GM12891 (cell line): ENCODE measurements at regions not wholly inside any gene's neighbourhood (a gene's known extent, or its start where the extent isn't known, plus 50 kb on each side); places are given as distances from the start of the nearest gene placed in this dataset.

Source experiments
- DNase-seq: peaks from one replicate; pipeline ENCODE4 v3.0.0; 2011; ENCODE audit warnings: low spot score; ENCODE audit not compliant: insufficient read length
- FAIRE-seq: peaks from 2 replicates; lab custom pipeline; 2011; peaks lifted over from hg19 to GRCh38; lab: Jason Lieb, UNC
- PAX5 ChIP-seq: IDR thresholded peaks from 2 replicates; pipeline ENCODE4 v1.6.1; 2011; ENCODE audit warnings: low read length, moderate library complexity, mild to moderate bottlenecking; ENCODE audit not compliant: insufficient read depth, severe bottlenecking
- POLR2A ChIP-seq: IDR thresholded peaks from 2 replicates; pipeline ENCODE4 v1.6.1; 2011; ENCODE audit warnings: low read depth, low read length, control low read depth
- POLR2AphosphoS5 ChIP-seq: IDR thresholded peaks from 2 replicates; pipeline ENCODE4 v1.6.1; 2011; ENCODE audit warnings: low read depth, low read length, control low read depth
- POU2F2 ChIP-seq: IDR thresholded peaks from 2 replicates; pipeline ENCODE4 v1.6.1; 2011; ENCODE audit warnings: low read depth, mild to moderate bottlenecking, control low read depth, low read length, moderate library complexity
- SPI1 ChIP-seq: IDR thresholded peaks from 2 replicates; pipeline ENCODE4 v1.6.1; 2011; ENCODE audit warnings: low read depth, low read length, control low read depth
- TAF1 ChIP-seq: IDR thresholded peaks from 2 replicates; pipeline ENCODE4 v1.6.1; 2011; ENCODE audit warnings: low read depth, low read length, control low read depth

- no peak for TF ChIP-seq POLR2A
- no peak for TF ChIP-seq POU2F2
- no peak for TF ChIP-seq TAF1
- TF ChIP-seq SPI1 = no peak
- no peak for TF ChIP-seq POLR2AphosphoS5
- TF ChIP-seq PAX5 = no peak
- DNase-seq = no peak
- FAIRE-seq = no peak
Measured at GRCh38 chr1:95503278-95504030, 269.4 kb downstream of the RWDD3 start.

DNA sequence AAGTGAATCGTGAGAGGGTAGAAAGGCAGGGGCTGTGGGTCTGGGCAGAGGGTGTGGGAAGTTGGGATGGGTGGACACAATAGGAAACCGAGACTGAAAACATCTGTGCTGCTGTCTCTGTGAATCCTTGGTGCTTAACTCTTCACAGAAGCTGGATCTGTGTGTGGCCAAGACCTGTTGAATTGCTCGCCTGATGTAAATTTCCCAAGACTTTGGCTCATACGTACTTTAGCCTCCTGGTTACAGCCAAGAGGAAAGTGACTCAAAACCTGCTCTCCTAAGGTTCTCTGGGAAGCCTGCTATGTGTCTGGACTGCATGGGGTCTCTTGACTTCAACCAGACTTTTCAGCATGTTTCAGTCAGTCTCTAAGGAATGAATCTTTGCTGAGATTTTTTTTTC lies 270.3 kb downstream of the RWDD3 start:
- no peak for FAIRE-seq
- no peak for TF ChIP-seq SPI1
- no peak for TF ChIP-seq POLR2AphosphoS5
- TF ChIP-seq POLR2A = no peak
- no peak for TF ChIP-seq TAF1
- TF ChIP-seq PAX5 = no peak
- TF ChIP-seq POU2F2 = no peak
- no peak for DNase-seq

- TF ChIP-seq SPI1 (no peak), TAF1 (no peak), POU2F2 (no peak), PAX5 (no peak), POLR2AphosphoS5 (no peak), POLR2A (no peak)
- DNase-seq = no peak
- no peak for FAIRE-seq
Measured at GRCh38 chr1:95506736-95507414, 272.9 kb downstream of the RWDD3 start.

DNA sequence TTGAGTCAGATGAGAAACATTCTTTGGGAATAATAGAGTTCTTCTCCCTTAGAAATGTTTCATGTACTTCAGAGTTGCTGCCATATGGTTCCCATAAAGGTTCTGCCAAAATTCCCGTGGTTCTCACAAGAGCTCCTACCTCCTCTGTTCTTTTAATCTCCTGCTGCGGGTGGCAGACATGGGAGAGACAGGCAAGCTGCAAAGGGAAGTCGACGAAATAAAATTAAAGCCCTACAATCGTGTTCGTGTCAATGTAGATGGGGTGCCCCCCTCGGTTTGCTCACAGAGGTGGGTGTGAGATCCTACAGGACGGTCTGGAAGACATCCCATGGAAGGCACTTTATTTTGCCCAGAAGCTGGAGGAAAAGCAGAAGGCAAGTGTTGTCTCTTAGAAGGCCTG lies 276.0 kb downstream of the RWDD3 start:
- no peak for FAIRE-seq
- TF ChIP-seq SPI1 (no peak), POLR2AphosphoS5 (no peak), PAX5 (no peak), POLR2A (no peak), TAF1 (no peak), POU2F2 (no peak)
- no peak for DNase-seq

GRCh38 chr1:95512925-95513324 lies 278.9 kb downstream of the RWDD3 start:
- DNase-seq (no peak), FAIRE-seq (no peak)
- no peak for TF ChIP-seq POLR2A
- TF ChIP-seq PAX5 = no peak
- TF ChIP-seq POU2F2 = no peak
- TF ChIP-seq SPI1 = no peak
- no peak for TF ChIP-seq POLR2AphosphoS5
- TF ChIP-seq TAF1 = no peak

DNA sequence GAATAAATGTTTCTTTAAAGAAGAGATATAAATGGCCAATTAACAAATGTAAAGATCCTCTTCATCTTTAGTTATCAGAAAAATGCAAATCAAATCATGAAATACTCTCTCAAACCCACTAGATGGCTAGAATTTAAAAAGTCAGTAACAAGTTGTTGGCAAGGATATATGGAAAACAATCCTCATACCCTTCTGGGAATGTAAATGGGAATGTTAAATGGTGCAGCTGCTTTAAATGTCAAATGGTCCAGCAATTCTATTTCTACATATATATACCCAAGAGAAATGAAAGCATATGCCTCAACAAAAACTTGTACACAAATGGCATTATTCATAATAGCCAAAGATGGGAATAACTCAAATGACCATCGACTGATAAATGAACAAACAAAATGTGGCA lies 283.5 kb downstream of the RWDD3 start:
- FAIRE-seq = no peak

DNA sequence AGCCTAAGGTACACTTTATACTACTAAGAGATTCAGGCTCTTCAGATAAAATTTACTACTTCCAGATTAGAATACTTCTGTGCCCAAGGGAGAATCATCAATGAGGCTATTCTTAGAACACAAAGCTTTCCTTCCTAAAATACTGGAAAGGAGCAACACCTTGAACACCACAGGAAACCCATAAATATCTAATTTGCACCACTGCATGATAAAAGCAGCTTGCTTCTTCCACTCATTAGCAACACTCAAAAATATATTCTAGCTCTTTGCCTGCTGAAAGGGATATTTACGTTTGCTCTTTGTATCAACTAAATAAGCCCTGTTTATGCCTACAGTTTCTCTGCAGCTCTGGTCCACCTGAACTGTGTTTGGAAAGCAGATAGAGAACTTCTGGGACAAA lies 284.3 kb downstream of the RWDD3 start:
- DNase-seq (no peak), FAIRE-seq (no peak)
- TF ChIP-seq SPI1 = no peak
- no peak for TF ChIP-seq POLR2A
- no peak for TF ChIP-seq TAF1
- TF ChIP-seq POLR2AphosphoS5 = no peak
- TF ChIP-seq PAX5 = no peak
- no peak for TF ChIP-seq POU2F2

More for the DNA sequence above, 283.5 kb downstream of the RWDD3 start:
- no peak for TF ChIP-seq PAX5
- TF ChIP-seq TAF1 = no peak
- no peak for TF ChIP-seq POLR2A
- TF ChIP-seq SPI1 = no peak
- TF ChIP-seq POU2F2 = no peak
- TF ChIP-seq POLR2AphosphoS5 = no peak
- DNase-seq = no peak

DNA sequence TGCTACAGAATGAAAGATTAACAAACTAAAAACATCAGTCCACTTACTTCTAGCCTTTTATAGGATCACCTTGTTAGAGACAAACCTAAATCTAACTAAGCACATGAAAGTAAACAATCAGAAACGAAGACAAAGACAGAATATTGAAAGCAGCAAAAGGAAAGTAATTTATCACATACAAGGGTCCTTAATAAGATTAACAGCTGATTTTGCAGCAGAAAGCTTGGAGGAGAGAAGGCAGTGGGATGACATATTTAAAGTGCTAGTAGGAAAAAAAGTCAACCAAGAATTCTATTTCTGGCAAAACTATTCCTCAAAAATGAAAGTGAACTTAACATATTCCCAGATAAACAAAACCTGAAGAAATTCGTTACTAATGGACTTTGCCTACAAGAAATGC lies 286.4 kb downstream of the RWDD3 start:
- FAIRE-seq (no peak), DNase-seq (no peak)
- TF ChIP-seq TAF1 (no peak), POLR2AphosphoS5 (no peak), POU2F2 (no peak), POLR2A (no peak)

GRCh38 chr1:95532335-95532734 lies 298.3 kb downstream of the RWDD3 start:
- DNase-seq (no peak), FAIRE-seq (no peak)
- TF ChIP-seq TAF1 (no peak), POU2F2 (no peak), PAX5 (no peak), SPI1 (no peak), POLR2A (no peak), POLR2AphosphoS5 (no peak)
